Fibroblast of skin of right quadriceps (primary cell): ENCODE measurements at regions not wholly inside any gene's neighbourhood (a gene's known extent, or its start where the extent isn't known, plus 50 kb on each side); places are given as distances from the start of the nearest gene placed in this dataset.
A peak's percentile ranks its signal among the peaks of the same experiment; 100 is the strongest.

Source experiments
- DNase-seq: peaks from one replicate; pipeline ENCODE4 v3.0.0-alpha.2; 2013

GRCh38 chr4:120163895-120164294, 97.2 kb upstream of the MAD2L1 start:
- no peak for DNase-seq

GRCh38 chr4:120158841-120159463, 92.3 kb upstream of the MAD2L1 start:
- no peak for DNase-seq

- DNase-seq = peak; percentile 3
Observed at GRCh38 chr4:120158046-120158445, 91.4 kb upstream of the MAD2L1 start.

- peak; percentile 66 for DNase-seq
Observed at GRCh38 chr4:120156120-120156718, 89.6 kb upstream of the MAD2L1 start.

- no peak for DNase-seq
Observed at GRCh38 chr4:120155287-120155686, 88.6 kb upstream of the MAD2L1 start.

GRCh38 chr4:120144634-120145033, 78.0 kb upstream of the MAD2L1 start:
- DNase-seq = no peak

GRCh38 chr4:120144041-120144440, 77.4 kb upstream of the MAD2L1 start:
- no peak for DNase-seq

- DNase-seq = no peak
Observed at GRCh38 chr4:120139392-120139791, 72.7 kb upstream of the MAD2L1 start.

GRCh38 chr4:120132935-120133334, 66.3 kb upstream of the MAD2L1 start:
- peak; percentile 6 for DNase-seq

GRCh38 chr4:120130786-120131185, 64.1 kb upstream of the MAD2L1 start:
- no peak for DNase-seq
